ENCODE measurements at regions not wholly inside any gene's neighbourhood (a gene's known extent, or its start where the extent isn't known, plus 50 kb on each side); places are given as distances from the start of the nearest gene placed in this dataset.

DNA sequence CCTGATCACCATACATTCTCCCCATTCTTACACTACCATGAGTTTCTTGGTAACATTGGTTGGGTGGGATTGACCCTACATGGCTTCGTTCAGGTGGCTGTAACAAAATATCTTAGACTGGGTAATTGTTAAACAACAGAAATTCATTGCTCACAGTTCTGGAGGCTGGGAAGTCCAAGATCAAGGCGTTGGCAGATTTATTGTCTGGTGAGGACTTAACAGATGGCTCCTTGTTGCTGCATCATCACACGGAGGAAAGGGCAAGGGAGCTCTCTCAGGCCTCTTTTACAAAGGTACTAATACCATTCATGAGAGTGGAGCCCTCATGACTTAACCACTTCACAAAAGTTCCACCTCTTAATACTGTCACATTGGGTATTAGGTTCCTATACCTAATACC lies 116.7 kb upstream of the EGLN3 start:
- Histone ChIP-seq H3K9me3 (ENCODE audit: low read length) (no peaks in the 10 kb centered on the region), H3K79me2 (replicated peaks; ENCODE audit: insufficient read depth, low read length) (no peaks in the 10 kb centered on the region), H2AFZ (ENCODE audit: low read depth, low read length) (no peak overlapping the region), H3K9me2 (ENCODE audit: insufficient read depth, low read length) (no peaks in the 10 kb centered on the region), H3K9ac (ENCODE audit: low read length) (no peak overlapping the region), H3K27me3 (ENCODE audit: insufficient read depth, low read depth, low read length) (no peaks in the 10 kb centered on the region), H3K4me2 (ENCODE audit: low read length) (no peak overlapping the region), H3K27ac (ENCODE audit: low read length) (no peak overlapping the region), H3K36me3 (ENCODE audit: insufficient read depth, low read length) (no peaks in the 10 kb centered on the region), H4K20me1 (ENCODE audit: insufficient read depth) (no peaks in the 10 kb centered on the region), H3K4me3 (ENCODE audit: low read length) (no peak overlapping the region), H3F3A (ENCODE audit: insufficient read depth, low read length, poor library complexity, severe bottlenecking) (no peaks in the 10 kb centered on the region)
- no peak for TF ChIP-seq TAF1 (IDR thresholded peaks at IDR 0.05; ENCODE audit: low read depth)
- no peak for TF ChIP-seq MXI1 (conservative IDR thresholded peaks at IDR 0.05; ENCODE audit: poor library complexity, severe bottlenecking)
- TF ChIP-seq POLR2AphosphoS5 (IDR thresholded peaks at IDR 0.05), result no peak
- TF ChIP-seq, protein P1, sequence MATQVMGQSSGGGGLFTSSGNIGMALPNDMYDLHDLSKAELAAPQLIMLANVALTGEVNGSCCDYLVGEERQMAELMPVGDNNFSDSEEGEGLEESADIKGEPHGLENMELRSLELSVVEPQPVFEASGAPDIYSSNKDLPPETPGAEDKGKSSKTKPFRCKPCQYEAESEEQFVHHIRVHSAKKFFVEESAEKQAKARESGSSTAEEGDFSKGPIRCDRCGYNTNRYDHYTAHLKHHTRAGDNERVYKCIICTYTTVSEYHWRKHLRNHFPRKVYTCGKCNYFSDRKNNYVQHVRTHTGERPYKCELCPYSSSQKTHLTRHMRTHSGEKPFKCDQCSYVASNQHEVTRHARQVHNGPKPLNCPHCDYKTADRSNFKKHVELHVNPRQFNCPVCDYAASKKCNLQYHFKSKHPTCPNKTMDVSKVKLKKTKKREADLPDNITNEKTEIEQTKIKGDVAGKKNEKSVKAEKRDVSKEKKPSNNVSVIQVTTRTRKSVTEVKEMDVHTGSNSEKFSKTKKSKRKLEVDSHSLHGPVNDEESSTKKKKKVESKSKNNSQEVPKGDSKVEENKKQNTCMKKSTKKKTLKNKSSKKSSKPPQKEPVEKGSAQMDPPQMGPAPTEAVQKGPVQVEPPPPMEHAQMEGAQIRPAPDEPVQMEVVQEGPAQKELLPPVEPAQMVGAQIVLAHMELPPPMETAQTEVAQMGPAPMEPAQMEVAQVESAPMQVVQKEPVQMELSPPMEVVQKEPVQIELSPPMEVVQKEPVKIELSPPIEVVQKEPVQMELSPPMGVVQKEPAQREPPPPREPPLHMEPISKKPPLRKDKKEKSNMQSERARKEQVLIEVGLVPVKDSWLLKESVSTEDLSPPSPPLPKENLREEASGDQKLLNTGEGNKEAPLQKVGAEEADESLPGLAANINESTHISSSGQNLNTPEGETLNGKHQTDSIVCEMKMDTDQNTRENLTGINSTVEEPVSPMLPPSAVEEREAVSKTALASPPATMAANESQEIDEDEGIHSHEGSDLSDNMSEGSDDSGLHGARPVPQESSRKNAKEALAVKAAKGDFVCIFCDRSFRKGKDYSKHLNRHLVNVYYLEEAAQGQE (IDR thresholded peaks at IDR 0.05; ENCODE audit: borderline replicate concordance), result no peak
- TF ChIP-seq, protein P2, sequence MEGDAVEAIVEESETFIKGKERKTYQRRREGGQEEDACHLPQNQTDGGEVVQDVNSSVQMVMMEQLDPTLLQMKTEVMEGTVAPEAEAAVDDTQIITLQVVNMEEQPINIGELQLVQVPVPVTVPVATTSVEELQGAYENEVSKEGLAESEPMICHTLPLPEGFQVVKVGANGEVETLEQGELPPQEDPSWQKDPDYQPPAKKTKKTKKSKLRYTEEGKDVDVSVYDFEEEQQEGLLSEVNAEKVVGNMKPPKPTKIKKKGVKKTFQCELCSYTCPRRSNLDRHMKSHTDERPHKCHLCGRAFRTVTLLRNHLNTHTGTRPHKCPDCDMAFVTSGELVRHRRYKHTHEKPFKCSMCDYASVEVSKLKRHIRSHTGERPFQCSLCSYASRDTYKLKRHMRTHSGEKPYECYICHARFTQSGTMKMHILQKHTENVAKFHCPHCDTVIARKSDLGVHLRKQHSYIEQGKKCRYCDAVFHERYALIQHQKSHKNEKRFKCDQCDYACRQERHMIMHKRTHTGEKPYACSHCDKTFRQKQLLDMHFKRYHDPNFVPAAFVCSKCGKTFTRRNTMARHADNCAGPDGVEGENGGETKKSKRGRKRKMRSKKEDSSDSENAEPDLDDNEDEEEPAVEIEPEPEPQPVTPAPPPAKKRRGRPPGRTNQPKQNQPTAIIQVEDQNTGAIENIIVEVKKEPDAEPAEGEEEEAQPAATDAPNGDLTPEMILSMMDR (IDR thresholded peaks at IDR 0.05; ENCODE audit: poor library complexity, severe bottlenecking), result no peak
- TF ChIP-seq SMC3 (conservative IDR thresholded peaks at IDR 0.05; ENCODE audit: poor library complexity), result no peak
- TF ChIP-seq RAD21 (conservative IDR thresholded peaks at IDR 0.05), result no peak
- no peak for TF ChIP-seq EZH2 (IDR thresholded peaks at IDR 0.05; ENCODE audit: borderline replicate concordance, insufficient read depth, low read length, poor library complexity, severe bottlenecking)

DNA sequence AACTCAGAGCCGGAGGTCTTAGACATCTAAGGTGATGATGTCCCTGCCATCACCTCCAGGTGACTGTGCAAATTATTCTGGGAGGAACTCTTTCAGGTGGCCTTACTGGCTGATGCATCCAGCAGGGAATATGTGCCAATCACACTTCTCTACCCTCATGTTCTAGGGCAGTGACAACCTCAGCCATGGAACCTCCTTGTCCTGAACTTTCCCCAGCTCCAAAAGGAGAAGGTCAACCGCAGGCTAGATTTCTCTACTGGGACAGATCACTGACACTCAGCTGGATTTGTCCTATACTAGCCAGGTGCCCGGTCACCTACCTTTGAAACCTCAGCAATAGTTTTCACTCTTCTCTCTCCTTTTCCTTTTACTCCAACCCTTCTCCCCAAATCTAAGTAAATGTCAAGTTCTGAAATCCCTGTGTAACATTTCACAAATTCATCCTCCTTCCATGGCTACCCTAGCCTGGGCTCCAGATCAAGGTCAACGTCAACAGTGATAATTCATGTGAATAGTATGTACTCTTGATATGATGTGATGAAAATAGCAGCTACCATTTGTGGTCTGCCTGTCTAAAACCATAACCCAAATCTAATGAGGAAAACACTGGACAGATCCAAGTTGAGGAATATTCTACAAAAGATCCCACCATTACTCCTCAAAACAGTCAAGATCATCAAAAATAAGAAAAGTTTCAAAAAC lies 115.0 kb upstream of the EGLN3 start:
- Histone ChIP-seq H3K9me3 (ENCODE audit: low read length) (no peaks in the 10 kb centered on the region), H3F3A (ENCODE audit: insufficient read depth, low read length, poor library complexity, severe bottlenecking) (no peaks in the 10 kb centered on the region), H3K4me2 (ENCODE audit: low read length) (no peak overlapping the region), H3K9me2 (ENCODE audit: insufficient read depth, low read length) (no peaks in the 10 kb centered on the region), H3K9ac (ENCODE audit: low read length) (no peak overlapping the region), H4K20me1 (ENCODE audit: insufficient read depth) (no peaks in the 10 kb centered on the region), H3K36me3 (ENCODE audit: insufficient read depth, low read length) (no peaks in the 10 kb centered on the region), H3K27ac (ENCODE audit: low read length) (no peak overlapping the region), H3K4me3 (ENCODE audit: low read length) (no peak overlapping the region), H2AFZ (ENCODE audit: low read depth, low read length) (no peak overlapping the region), H3K27me3 (ENCODE audit: insufficient read depth, low read depth, low read length) (no peaks in the 10 kb centered on the region), H3K79me2 (replicated peaks; ENCODE audit: insufficient read depth, low read length) (no peaks in the 10 kb centered on the region)
- no peak for TF ChIP-seq RAD21 (conservative IDR thresholded peaks at IDR 0.05)
- TF ChIP-seq, protein P2 (IDR thresholded peaks at IDR 0.05; ENCODE audit: poor library complexity, severe bottlenecking), result no peak
- no peak for TF ChIP-seq EP300 (conservative IDR thresholded peaks at IDR 0.05; ENCODE audit: poor library complexity, severe bottlenecking)
- TF ChIP-seq POLR2AphosphoS5 (IDR thresholded peaks at IDR 0.05), result no peak
- TF ChIP-seq SMC3 (conservative IDR thresholded peaks at IDR 0.05; ENCODE audit: poor library complexity), result no peak
- TF ChIP-seq TAF1 (IDR thresholded peaks at IDR 0.05; ENCODE audit: low read depth), result no peak
- no peak for TF ChIP-seq MXI1 (conservative IDR thresholded peaks at IDR 0.05; ENCODE audit: poor library complexity, severe bottlenecking)
- TF ChIP-seq, protein P1 (IDR thresholded peaks at IDR 0.05; ENCODE audit: borderline replicate concordance), result no peak
- no peak for TF ChIP-seq EZH2 (IDR thresholded peaks at IDR 0.05; ENCODE audit: borderline replicate concordance, insufficient read depth, low read length, poor library complexity, severe bottlenecking)
